ENCODE measurements at regions not wholly inside any gene's neighbourhood (a gene's known extent, or its start where the extent isn't known, plus 50 kb on each side); places are given as distances from the start of the nearest gene placed in this dataset.
A peak's percentile ranks its signal among the peaks of the same experiment; 100 is the strongest.

GRCh38 chr2:129709956-129710598 is 269.4 kb upstream of the RAB6C start:
- peak; percentile 86 for DNase-seq

- no peak for DNase-seq
Observed at GRCh38 chr2:129710670-129711495, 268.6 kb upstream of the RAB6C start.

- DNase-seq = no peak
Observed at GRCh38 chr2:129711816-129712675, 267.4 kb upstream of the RAB6C start.

GRCh38 chr2:129712676-129712985 is 266.8 kb upstream of the RAB6C start:
- DNase-seq = no peak

GRCh38 chr2:129713337-129713736 is 266.1 kb upstream of the RAB6C start:
- no peak for DNase-seq

- no peak for DNase-seq
Observed at GRCh38 chr2:129716781-129717559, 262.5 kb upstream of the RAB6C start.

DNA sequence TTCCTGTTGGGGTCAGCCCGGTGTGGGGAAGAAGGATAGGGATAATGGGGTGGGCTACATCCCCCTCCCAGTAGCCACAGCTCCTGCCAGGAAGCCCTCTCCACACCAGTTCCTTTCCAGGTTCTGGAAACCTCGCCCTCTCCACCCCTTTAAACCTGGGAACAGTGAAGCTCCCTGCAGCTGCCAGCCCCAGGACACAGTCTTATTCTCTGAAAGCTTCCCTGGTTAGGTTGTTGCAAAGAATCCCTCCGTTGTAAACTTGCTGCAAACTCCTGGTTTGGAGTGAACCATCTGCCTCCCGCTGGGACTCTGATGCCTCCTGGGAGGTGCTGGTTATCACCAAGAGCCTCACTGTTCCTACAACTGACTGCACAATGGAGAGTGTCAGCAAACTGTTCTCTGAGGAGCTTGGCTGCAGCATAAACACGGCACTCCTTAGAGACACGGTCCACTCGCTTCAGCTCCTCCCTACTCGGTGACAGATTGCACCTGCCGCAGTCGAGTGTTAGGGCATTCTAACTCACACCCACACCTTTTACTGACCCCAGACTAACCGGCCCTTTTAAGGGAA is 261.8 kb upstream of the RAB6C start:
- peak; percentile 46 for DNase-seq

DNA sequence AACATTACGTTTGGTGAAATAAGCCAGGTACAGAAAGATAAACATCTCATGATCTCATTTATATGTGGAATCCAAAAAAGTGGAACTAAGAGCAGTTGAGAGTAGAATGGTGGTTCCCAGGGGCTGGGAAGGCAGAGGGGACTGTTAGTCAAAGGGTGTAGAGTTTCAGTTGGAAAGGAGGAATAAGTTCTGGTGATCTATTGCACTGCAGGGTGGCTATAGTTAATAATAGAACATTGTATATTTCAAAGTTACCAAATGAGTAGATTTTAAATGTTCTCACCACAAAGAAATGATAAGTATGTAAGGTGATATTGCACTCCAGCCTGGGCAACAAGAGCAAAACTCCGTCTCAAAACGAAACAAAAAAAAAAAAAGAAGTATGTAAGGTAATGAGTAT is 260.1 kb upstream of the RAB6C start:
- no peak for DNase-seq

GRCh38 chr2:129720360-129720759 is 259.1 kb upstream of the RAB6C start:
- DNase-seq = no peak

DNA sequence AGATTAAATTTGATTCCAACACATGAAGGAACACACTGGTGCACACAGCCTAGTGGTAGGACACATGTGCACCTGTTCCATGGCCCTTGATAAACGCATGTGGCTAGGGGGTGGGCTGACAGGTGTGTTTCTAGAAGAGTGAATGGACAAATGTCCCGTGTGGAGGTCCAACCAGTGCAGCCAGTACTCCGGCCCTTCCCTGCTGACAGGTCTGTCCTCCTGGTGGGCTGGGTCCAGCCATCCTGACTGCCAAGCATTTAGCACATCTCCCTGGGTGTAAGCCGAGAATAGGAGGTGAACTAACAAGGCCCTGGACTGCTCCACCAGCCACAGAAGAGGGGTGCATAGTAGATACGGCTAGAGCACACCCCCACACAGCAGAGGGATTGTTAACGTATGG is 258.7 kb upstream of the RAB6C start:
- DNase-seq = no peak

GRCh38 chr2:129721236-129721635 is 258.2 kb upstream of the RAB6C start:
- no peak for DNase-seq

DNA sequence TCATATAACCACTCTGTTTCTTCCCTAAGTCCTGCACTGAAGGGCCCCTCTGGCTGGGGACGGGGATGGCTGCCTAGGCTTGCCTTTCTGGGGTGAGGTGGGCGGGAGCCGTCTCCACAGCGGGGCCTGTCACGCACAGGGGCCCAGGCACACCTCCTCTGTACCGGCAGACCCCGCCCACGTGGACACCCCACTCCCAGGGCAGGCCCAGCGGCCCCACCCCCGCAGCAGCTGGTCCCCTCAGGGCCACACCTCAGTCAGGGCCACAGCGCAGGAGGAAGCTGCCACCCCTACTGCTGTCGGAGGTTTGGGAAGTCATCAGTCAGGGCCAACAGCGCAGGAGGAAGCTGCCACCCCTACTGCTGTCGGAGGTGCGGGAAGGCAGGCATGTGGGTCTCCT is 257.6 kb upstream of the RAB6C start:
- no peak for DNase-seq

- DNase-seq = no peak
Observed at GRCh38 chr2:129722306-129723019, 257.0 kb upstream of the RAB6C start.

DNA sequence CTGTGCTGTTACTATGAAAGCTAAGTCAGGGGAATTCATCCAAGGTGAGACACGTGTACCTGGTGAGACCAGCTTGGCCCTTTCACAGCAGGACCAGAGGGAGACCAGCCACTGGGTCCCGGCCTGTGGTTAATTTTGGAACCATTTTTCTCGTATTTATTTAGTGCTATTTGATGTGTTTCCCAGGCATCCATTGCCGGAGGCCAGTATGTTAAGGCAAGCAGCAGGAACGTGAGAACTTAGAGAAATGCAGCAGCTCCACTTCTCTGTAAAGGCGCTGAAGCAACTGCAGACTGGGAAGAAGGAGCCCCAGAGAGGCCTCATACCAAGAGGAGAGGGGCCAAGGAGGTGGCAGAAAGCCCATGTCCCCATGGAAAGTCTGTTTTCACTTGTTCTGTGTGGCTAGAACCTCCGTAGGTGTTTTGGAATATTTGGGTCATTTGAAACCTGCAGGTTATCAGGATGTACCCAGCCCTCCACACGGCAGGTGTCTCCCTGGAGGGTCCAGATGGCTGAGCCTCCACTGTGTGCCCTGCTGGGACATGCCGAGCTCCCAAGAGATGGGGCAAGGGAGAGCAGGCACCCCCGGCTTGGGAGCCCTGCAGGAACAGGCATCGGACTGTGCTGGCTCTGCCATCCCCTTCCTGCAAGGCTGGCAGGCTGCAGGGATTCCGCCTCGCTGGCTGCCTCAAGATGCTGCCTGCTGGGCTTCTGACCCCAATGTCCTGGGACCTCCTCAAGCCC is 256.0 kb upstream of the RAB6C start:
- no peak for DNase-seq

GRCh38 chr2:129724021-129724757 is 255.3 kb upstream of the RAB6C start:
- DNase-seq = no peak

DNA sequence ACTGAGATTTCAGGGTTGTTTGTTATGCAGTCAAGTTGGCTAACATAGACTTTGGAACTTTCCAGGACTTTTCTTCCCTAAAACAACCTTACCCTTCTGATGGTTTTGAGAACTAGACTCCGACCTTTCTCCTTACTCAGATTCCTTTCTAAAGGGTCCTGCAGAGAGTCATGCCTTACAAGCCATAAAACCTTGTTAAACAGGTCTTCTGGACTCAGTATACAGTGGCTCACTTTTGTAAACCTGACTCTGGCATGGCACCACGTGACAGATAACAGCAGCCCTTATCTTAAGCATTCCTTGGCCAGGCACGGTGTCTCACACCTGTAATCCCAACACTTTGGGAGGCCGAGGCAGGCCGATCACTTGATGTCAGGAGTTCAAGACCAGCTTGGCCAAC is 253.2 kb upstream of the RAB6C start:
- DNase-seq = no peak

DNA sequence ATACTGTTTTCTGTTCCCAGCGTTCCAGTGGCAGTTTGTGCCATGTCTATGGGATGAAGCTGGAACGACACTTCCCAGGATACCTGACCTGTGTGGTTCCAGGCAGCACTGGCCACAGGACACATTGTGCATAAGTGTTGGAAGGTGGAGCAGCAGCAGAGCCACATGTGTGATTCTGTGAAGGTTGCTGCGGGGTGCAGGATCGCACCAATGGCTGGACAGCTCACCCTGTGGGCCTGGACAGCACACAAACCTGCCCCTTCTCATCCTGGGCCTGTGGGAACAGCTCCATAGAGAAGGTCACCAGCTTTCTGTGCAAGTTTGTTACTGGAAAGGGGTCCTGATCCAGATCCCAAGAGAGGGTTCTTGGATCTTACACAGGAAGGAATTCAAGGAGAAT is 252.2 kb upstream of the RAB6C start:
- DNase-seq = no peak

DNA sequence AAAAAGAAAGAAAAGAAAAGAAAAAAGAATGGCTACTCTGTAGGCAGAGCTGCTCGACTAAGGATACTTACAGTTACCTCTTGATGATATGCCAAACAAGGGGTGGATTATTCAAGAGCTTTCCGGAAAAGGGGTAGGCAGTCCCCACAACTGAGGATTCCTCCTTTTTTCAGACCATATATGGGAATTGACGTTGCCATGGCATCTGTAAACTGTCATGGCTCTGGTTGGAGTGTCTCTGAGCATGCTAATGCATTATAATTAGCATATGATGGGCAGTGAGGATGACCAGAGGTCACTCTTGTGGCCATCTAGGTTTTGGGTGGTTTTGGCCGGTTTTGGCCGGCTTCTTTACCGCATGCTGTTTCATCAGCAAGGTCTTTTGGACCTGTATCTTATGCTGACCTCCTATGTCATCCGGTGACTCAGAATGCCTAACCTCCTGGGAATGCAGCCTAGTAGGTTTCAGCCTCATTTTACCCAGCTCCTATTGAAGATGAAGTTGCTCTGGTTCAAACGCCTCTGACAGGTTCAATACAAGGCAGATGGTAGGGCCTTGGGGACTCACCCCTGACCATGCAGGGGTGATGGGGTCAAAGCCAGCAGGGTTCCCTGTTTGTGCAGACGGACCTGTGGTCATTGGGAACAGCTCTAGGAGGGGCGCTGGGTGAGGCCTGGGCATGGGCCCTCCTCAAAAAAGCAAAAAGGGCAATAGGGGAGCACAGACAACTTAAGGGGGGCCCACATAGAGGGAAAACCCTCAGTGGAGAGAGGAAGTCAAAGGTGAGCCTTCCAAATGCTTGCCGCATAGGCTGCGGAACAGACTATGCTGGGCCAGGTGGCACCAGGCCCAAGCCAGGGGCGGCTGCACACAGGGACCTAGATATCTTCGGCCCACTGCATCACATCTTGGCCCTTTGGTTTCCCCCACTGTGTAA is 251.2 kb upstream of the RAB6C start:
- no peak for DNase-seq

DNA sequence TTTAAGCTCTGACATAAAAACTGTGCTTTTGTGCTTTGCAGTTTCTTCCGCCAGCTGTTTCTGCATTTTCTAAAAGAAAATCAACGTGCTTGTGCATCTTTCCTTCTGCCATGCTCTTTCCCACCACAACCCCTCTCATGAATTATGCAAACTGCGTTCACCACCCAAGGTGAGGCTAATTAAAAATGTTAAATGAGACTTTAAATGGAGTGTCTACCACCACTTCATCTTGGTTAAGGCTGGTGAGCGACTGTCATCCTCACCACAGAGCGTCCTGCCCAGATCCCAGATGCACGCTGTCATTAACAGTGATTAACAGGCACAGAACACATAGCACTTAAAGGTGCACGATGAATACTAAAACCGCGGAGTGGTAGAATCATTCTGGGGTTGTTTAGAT is 250.5 kb upstream of the RAB6C start:
- no peak for DNase-seq

Measured in NCI-H345 (cell line).